Sigmoid colon (tissue), 6 donors: ENCODE measurements at regions not wholly inside any gene's neighbourhood (a gene's known extent, or its start where the extent isn't known, plus 50 kb on each side); places are given as distances from the start of the nearest gene placed in this dataset.

Source experiments
- DNase-seq: peaks from one replicate; pipeline ENCODE4 v3.0.0-alpha.2; 2019
- H3K27ac ChIP-seq, 4 donors: fragments of 200-600 bp; sonication (generic); one replicate each; pipeline ENCODE4 v1.5.1; 2016 to 2019; ENCODE audit warnings: mild to moderate bottlenecking in 1 of 4
- H3K27me3 ChIP-seq, 3 donors: fragments of 200-600 bp; sonication (generic); one replicate each; pipeline ENCODE4 v1.5.1; 2019; ENCODE audit warnings: mild to moderate bottlenecking in 1 of 3
- H3K36me3 ChIP-seq, 4 donors: fragments of 200-600 bp; sonication (generic); one replicate each; pipeline ENCODE4 v1.5.1; 2016 to 2019
- H3K4me1 ChIP-seq, 4 donors: fragments of 200-600 bp; sonication (generic); one replicate each; pipeline ENCODE4 v1.5.1; 2017 to 2019
- H3K4me3 ChIP-seq, 4 donors: fragments of 200-600 bp; sonication (generic); one replicate each; pipeline ENCODE4 v1.5.1; 2017 to 2019; ENCODE audit warnings: mild to moderate bottlenecking in 2 of 4, moderate library complexity in 1 of 4
- H3K9me3 ChIP-seq, 4 donors: fragments of 200-600 bp in 3 of 4; sonication (generic) in 3 of 4; one replicate each; pipeline versions ENCODE4 v1.5.1 to v1.6.1; 2013 to 2019
- EP300 ChIP-seq, 4 donors: sonication (generic); formaldehyde crosslinking; IDR thresholded peaks; one replicate each; pipeline ENCODE4 v1.6.1; 2017; ENCODE audit warnings: antibody characterized with exemption in 4 of 4
- POLR2A ChIP-seq, 2 donors: fragments of 450-650 bp; IDR thresholded peaks; one replicate each; pipeline ENCODE4 v1.6.1; 2016; ENCODE audit warnings: antibody characterized with exemption in 2 of 2, mild to moderate bottlenecking in 2 of 2, moderate library complexity in 2 of 2
- POLR2AphosphoS5 ChIP-seq, 4 donors: sonication (generic); formaldehyde crosslinking; IDR thresholded peaks; one replicate each; pipeline ENCODE4 v1.6.1; 2017; ENCODE audit warnings: antibody characterized with exemption in 4 of 4
- WGBS, 2 donors: extraction: QIAGEN DNeasy Blood & Tissue Kit; methylation state at CpG; one replicate each; pipeline ENCODE4 v1.1.7; 2013; 5-methylcytosine and 5-hydroxymethylcytosine counted together
- intact Hi-C: fragments of 100-400 bp; cut with DNase I; formaldehyde crosslinking; loops from one replicate; pipeline ENCODE4 v1.15.1; 2023
- small RNA-seq, 3 donors: library from RNA; depleted of rRNA; stranded (forward); fragments of <200 nt; gene quantifications; one replicate each; pipeline ENCODE3, GENCODE V24; 2016
- TF ChIP-seq, protein P1 (sequence below), 4 experiments: fragments of 450-650 bp in 3 of 4; fragments of 200-600 bp in 1 of 4; IDR thresholded peaks; one replicate each; pipeline ENCODE4 v1.5.1; 2016 to 2019; ENCODE audit warnings: antibody characterized with exemption in 4 of 4, mild to moderate bottlenecking in 3 of 4, moderate library complexity in 2 of 4
- donor health status: healthy with polysubstance abuse.
- donor health status: healthy.

- Histone ChIP-seq H3K9me3 (no peaks in the 10 kb centered on the region), H3K27me3 (no peaks in the 10 kb centered on the region), H3K4me1 (peaks cover 0 to 12% (median 2%) of the 10 kb centered on the region in 4 donors), H3K27ac (no peak overlapping the region), H3K36me3 (no peaks in the 10 kb centered on the region), H3K4me3 (no peak overlapping the region)
- WGBS, 2 donors = 83 to 87% methylated on average over 2 of the region's 2 CpGs
- no peak for DNase-seq
- intact Hi-C loops = no loop called here
- TF ChIP-seq POLR2A (IDR thresholded peaks at IDR 0.05) (no peak), POLR2AphosphoS5 (IDR thresholded peaks at IDR 0.05) (no peak), EP300 (IDR thresholded peaks at IDR 0.05) (no peak)
- TF ChIP-seq, protein P1, sequence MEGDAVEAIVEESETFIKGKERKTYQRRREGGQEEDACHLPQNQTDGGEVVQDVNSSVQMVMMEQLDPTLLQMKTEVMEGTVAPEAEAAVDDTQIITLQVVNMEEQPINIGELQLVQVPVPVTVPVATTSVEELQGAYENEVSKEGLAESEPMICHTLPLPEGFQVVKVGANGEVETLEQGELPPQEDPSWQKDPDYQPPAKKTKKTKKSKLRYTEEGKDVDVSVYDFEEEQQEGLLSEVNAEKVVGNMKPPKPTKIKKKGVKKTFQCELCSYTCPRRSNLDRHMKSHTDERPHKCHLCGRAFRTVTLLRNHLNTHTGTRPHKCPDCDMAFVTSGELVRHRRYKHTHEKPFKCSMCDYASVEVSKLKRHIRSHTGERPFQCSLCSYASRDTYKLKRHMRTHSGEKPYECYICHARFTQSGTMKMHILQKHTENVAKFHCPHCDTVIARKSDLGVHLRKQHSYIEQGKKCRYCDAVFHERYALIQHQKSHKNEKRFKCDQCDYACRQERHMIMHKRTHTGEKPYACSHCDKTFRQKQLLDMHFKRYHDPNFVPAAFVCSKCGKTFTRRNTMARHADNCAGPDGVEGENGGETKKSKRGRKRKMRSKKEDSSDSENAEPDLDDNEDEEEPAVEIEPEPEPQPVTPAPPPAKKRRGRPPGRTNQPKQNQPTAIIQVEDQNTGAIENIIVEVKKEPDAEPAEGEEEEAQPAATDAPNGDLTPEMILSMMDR (IDR thresholded peaks at IDR 0.05) = no peak
These were observed 52.7 kb upstream of the TET2 start for GRCh38 chr4:105093975-105094374.

Small RNAs in the stretch of these regions (small RNA-seq; reads per million reads assigned to genes)
- gene AC096577.2 = 0 reads per million in 3 donors
- 0 reads per million in 3 donors for gene RNU6-351P
